Neuronal stem cell (in vitro differentiated cells): ENCODE measurements at regions not wholly inside any gene's neighbourhood (a gene's known extent, or its start where the extent isn't known, plus 50 kb on each side); places are given as distances from the start of the nearest gene placed in this dataset.

Experiments
- DNase-seq: peaks from one replicate; pipeline ENCODE4 v3.0.0-alpha.2; 2013; ENCODE audit warnings: low spot score
- H2AFZ ChIP-seq: one replicate; pipeline ENCODE4 v1.6.1; 2013; ENCODE audit warnings: mild to moderate bottlenecking, low read length, inconsistent platforms
- H2AK5ac ChIP-seq: 2 replicates; pipeline ENCODE4 v1.6.1; 2013; ENCODE audit warnings: low read depth, mild to moderate bottlenecking, inconsistent platforms, low read length, moderate library complexity, mixed read lengths
- H2BK120ac ChIP-seq: 2 replicates; pipeline ENCODE4 v1.6.1; 2013; ENCODE audit warnings: low read depth, mild to moderate bottlenecking, inconsistent platforms, low read length, moderate library complexity, mixed read lengths
- H2BK12ac ChIP-seq: one replicate; pipeline ENCODE4 v1.6.1; 2013; ENCODE audit warnings: low read length, inconsistent platforms
- H2BK15ac ChIP-seq: 2 replicates; pipeline ENCODE4 v1.6.1; 2013; ENCODE audit warnings: mild to moderate bottlenecking, low read length, inconsistent platforms, mixed read lengths
- H2BK5ac ChIP-seq: one replicate; pipeline ENCODE4 v1.6.1; 2013; ENCODE audit warnings: inconsistent platforms, mild to moderate bottlenecking, low read length, moderate library complexity
- H3K14ac ChIP-seq: one replicate; pipeline ENCODE4 v1.6.1; 2013; ENCODE audit warnings: low read length, inconsistent platforms
- H3K18ac ChIP-seq: 2 replicates; pipeline ENCODE4 v1.6.1; 2013; ENCODE audit warnings: low read length, inconsistent platforms
- H3K23ac ChIP-seq: 2 replicates; pipeline ENCODE4 v1.6.1; 2013; ENCODE audit warnings: low read depth, mild to moderate bottlenecking, mixed read lengths, low read length, inconsistent platforms; ENCODE audit not compliant: poor library complexity
- H3K27ac ChIP-seq: replicated peaks from 3 replicates; pipeline ENCODE4 v1.5.1; 2013; ENCODE audit warnings: low read length, inconsistent platforms
- H3K27me3 ChIP-seq, 3 experiments: 2 replicates each; pipeline ENCODE4 v1.6.1; 2013; ENCODE audit warnings: low read length in 3 of 3, mild to moderate bottlenecking in 2 of 3, inconsistent platforms in 1 of 3, low read depth in 1 of 3, mixed read lengths in 1 of 3, moderate library complexity in 1 of 3; ENCODE audit not compliant: control insufficient read depth in 3 of 3, insufficient read depth in 3 of 3
- H3K36me3 ChIP-seq, 2 donors: replicated peaks in 1 of 2; 2 replicates each; pipeline ENCODE4 v1.6.1; 2013; ENCODE audit warnings: low read length in 2 of 2; ENCODE audit not compliant: control insufficient read depth in 2 of 2, insufficient read depth in 2 of 2
- H3K4ac ChIP-seq: 2 replicates; pipeline ENCODE4 v1.6.1; 2013; ENCODE audit warnings: inconsistent platforms, mild to moderate bottlenecking, low read length, moderate library complexity
- H3K4me1 ChIP-seq, 2 donors: 1 replicate in 1 of 2; 2 replicates in 1 of 2; pipeline ENCODE4 v1.6.1; 2013; ENCODE audit warnings: low read length in 2 of 2, low read depth in 1 of 2; ENCODE audit not compliant: control insufficient read depth in 2 of 2, insufficient read depth in 1 of 2
- H3K4me2 ChIP-seq: one replicate; pipeline ENCODE4 v1.6.1; 2013; ENCODE audit warnings: mild to moderate bottlenecking, low read length, inconsistent platforms; ENCODE audit not compliant: insufficient read depth, poor library complexity, severe bottlenecking
- H3K4me3 ChIP-seq, 2 donors: 2 replicates each; pipeline ENCODE4 v1.5.1; 2013; ENCODE audit warnings: low read length in 2 of 2, mild to moderate bottlenecking in 2 of 2, inconsistent platforms in 1 of 2, moderate library complexity in 1 of 2
- H3K79me1 ChIP-seq: one replicate; pipeline ENCODE4 v1.6.1; 2013; ENCODE audit warnings: low read depth, mild to moderate bottlenecking, inconsistent platforms, low read length, moderate library complexity
- H3K9ac ChIP-seq: one replicate; pipeline ENCODE4 v1.6.1; 2013; ENCODE audit warnings: mild to moderate bottlenecking, low read depth, low read length, inconsistent platforms; ENCODE audit not compliant: poor library complexity
- H3K9me3 ChIP-seq, 2 donors: replicated peaks in 1 of 2; 2 replicates each; pipeline versions ENCODE3 to v1.6.1; 2013; ENCODE audit warnings: low read length in 2 of 2, mild to moderate bottlenecking in 2 of 2, inconsistent platforms in 1 of 2, low read depth in 1 of 2, mixed read lengths in 1 of 2, moderate library complexity in 1 of 2; ENCODE audit not compliant: control insufficient read depth in 2 of 2, insufficient read depth in 1 of 2
- H4K8ac ChIP-seq: one replicate; pipeline ENCODE4 v1.6.1; 2013; ENCODE audit warnings: low read depth, mild to moderate bottlenecking, inconsistent platforms, low read length, moderate library complexity
- H4K91ac ChIP-seq: one replicate; pipeline ENCODE4 v1.6.1; 2013; ENCODE audit warnings: low read length, low read depth, mild to moderate bottlenecking, inconsistent platforms; ENCODE audit not compliant: poor library complexity
- WGBS, 2 donors: extraction: QIAGEN DNeasy Blood & Tissue Kit; methylation state at CpG; one replicate each; pipeline ENCODE4 v1.1.7; 2013; ENCODE audit warnings: missing lambda C conversion rate in 2 of 2, mixed read lengths in 1 of 2; ENCODE audit not compliant: insufficient read length in 2 of 2, insufficient replicate concordance in 1 of 2; ENCODE audit errors: extremely low coverage in 2 of 2; 5-methylcytosine and 5-hydroxymethylcytosine counted together

DNA sequence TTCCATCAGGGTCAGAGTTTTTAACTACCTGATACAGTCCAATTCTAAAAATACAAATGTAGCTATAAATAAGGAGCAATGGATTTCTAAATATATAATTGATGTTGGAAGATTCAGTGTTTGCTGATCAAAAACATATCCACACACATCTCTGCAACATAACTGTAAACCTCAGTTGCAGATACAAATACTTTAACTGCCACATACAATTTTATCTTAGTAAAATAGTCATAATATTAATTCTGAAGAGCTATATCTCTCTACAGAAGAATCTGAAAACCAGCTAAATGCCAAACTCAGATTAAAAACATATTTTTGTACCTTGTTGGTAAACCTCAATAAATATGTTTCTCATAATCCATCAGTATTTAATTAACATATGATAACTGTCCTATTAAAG, 674.3 kb upstream of the INTU start:
- Histone ChIP-seq H3K4me1 (peaks cover 0 to 2% of the 10 kb centered on the region in 2 donors), H3K36me3 (no peaks in the 10 kb centered on the region), H2BK5ac (no peak overlapping the region), H4K91ac (no peak overlapping the region), H2AK5ac (no peak overlapping the region), H2BK12ac (no peak overlapping the region), H3K23ac (no peak overlapping the region), H3K4me3 (no peak overlapping the region), H4K8ac (no peak overlapping the region), H3K9me3 (no peaks in the 10 kb centered on the region), H2BK120ac (no peak overlapping the region), H3K14ac (no peak overlapping the region), H3K4me2 (no peak overlapping the region), H3K27me3 (no peaks in the 10 kb centered on the region), H2BK15ac (no peak overlapping the region), H3K27ac (no peak overlapping the region), H3K79me1 (no peaks in the 10 kb centered on the region), H2AFZ (no peak overlapping the region), H3K4ac (no peak overlapping the region), H3K18ac (no peak overlapping the region), H3K9ac (no peak overlapping the region)
- DNase-seq, result no peak

DNA sequence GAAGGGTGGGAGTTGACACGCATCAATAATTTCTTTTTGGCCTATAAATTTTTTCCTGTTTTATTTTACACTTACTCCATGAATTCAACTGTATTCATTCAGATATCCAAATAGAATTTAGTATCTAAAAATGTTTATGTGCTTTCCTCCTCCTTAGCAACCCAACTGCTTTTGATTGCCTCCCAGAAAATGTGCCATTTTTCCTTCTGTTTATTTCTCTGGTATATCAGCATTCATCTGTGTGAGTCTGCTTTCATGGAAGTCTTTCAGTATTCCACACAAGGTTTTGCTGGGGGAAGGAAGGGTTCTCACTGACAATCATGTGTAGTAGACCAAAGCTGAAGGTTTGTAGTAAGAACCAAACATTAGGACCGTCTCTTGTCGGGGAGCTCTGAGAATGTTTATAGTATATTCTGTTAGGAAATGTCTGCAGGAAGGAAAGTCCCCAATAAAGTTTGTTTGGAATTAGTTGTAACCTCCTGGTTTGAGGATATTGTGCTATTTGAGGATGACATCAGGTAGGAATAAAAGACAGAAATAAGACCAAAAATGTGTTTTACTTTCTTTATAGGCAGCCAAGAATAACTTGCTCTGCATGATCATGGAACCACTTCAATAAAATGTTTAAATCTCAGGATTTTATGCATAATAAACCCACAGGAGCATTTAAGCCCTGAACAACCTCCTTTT, 673.6 kb upstream of the INTU start:
- no peaks in the 10 kb centered on the region for H3K79me1 ChIP-seq
- H3K4me2 ChIP-seq, result no peak overlapping the region
- no peaks in the 10 kb centered on the region for H3K9me3 ChIP-seq
- H4K8ac ChIP-seq, result no peak overlapping the region
- H3K9ac ChIP-seq, result no peak overlapping the region
- H3K4ac ChIP-seq, result no peak overlapping the region
- no peak overlapping the region for H3K27ac ChIP-seq
- H3K18ac ChIP-seq, result no peak overlapping the region
- H2AFZ ChIP-seq, result peak overlapping the region; percentile 78
- no peak overlapping the region for H3K14ac ChIP-seq
- WGBS, 2 donors, result no CpG with 5 or more reads among the region's 3 CpGs
- H3K36me3 ChIP-seq, result no peaks in the 10 kb centered on the region
- H3K4me3 ChIP-seq, result no peak overlapping the region
- H2BK15ac ChIP-seq, result no peak overlapping the region
- H4K91ac ChIP-seq, result no peak overlapping the region
- H2BK5ac ChIP-seq, result no peak overlapping the region
- H2BK120ac ChIP-seq, result no peak overlapping the region
- H2AK5ac ChIP-seq, result no peak overlapping the region
- H3K23ac ChIP-seq, result no peak overlapping the region
- H3K4me1 ChIP-seq, result peaks cover 0 to 2% of the 10 kb centered on the region in 2 donors
- no peak for DNase-seq
- H3K27me3 ChIP-seq, result no peaks in the 10 kb centered on the region
- H2BK12ac ChIP-seq, result no peak overlapping the region

- no peak overlapping the region for H3K14ac ChIP-seq
- no peak overlapping the region for H3K27ac ChIP-seq
- H3K79me1 ChIP-seq, result no peaks in the 10 kb centered on the region
- no peaks in the 10 kb centered on the region for H3K9me3 ChIP-seq
- no peak overlapping the region for H2BK12ac ChIP-seq
- no peaks in the 10 kb centered on the region for H3K27me3 ChIP-seq
- H3K9ac ChIP-seq, result no peak overlapping the region
- DNase-seq, result no peak
- H4K8ac ChIP-seq, result no peak overlapping the region
- H3K4ac ChIP-seq, result no peak overlapping the region
- H4K91ac ChIP-seq, result no peak overlapping the region
- no peak overlapping the region for H2AFZ ChIP-seq
- H3K36me3 ChIP-seq, result no peaks in the 10 kb centered on the region
- H3K4me3 ChIP-seq, result no peak overlapping the region
- no peak overlapping the region for H2BK5ac ChIP-seq
- no peak overlapping the region for H2AK5ac ChIP-seq
- no peak overlapping the region for H3K23ac ChIP-seq
- no peak overlapping the region for H3K18ac ChIP-seq
- H2BK15ac ChIP-seq, result no peak overlapping the region
- no peaks in the 10 kb centered on the region for H3K4me1 ChIP-seq
- H2BK120ac ChIP-seq, result no peak overlapping the region
- H3K4me2 ChIP-seq, result no peak overlapping the region
Observed at GRCh38 chr4:126960760-126961159, 672.0 kb upstream of the INTU start.

DNA sequence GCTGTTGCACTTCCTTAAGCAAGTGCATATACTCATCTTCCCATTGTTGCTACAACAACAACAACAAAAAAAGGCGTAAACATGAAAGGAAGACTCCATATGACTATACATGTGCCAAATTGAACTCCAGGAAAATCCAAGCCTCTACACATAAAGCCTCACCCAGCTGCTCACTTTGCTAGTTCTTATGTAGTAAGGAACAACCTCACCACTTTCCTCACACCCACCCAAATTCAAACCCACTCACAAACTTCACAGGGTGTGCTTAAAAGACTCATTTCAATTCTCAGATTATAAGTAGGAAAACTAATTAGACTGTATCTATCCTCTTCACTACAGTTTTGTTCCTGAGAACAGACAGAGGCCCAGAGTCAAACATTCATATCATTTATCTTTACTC, 671.1 kb upstream of the INTU start:
- Histone ChIP-seq H4K8ac (no peak overlapping the region), H3K9ac (no peak overlapping the region), H3K4ac (no peak overlapping the region), H2BK5ac (no peak overlapping the region), H3K4me3 (no peak overlapping the region), H4K91ac (no peak overlapping the region), H2BK12ac (no peak overlapping the region), H3K18ac (no peak overlapping the region), H2AFZ (peak overlapping the region; percentile 6), H3K79me1 (no peaks in the 10 kb centered on the region), H3K4me2 (no peak overlapping the region), H3K27me3 (no peaks in the 10 kb centered on the region), H2AK5ac (no peak overlapping the region), H3K9me3 (no peaks in the 10 kb centered on the region), H3K4me1 (peaks cover 0 to 1% of the 10 kb centered on the region in 2 donors), H2BK120ac (no peak overlapping the region), H3K27ac (no peak overlapping the region), H2BK15ac (no peak overlapping the region), H3K23ac (no peak overlapping the region), H3K36me3 (no peaks in the 10 kb centered on the region), H3K14ac (no peak overlapping the region)
- no peak for DNase-seq
- no CpG with 5 or more reads among the region's 1 CpG for WGBS, 2 donors
